D721Med (cell line): ENCODE measurements at regions not wholly inside any gene's neighbourhood (a gene's known extent, or its start where the extent isn't known, plus 50 kb on each side); places are given as distances from the start of the nearest gene placed in this dataset.
"Not testable (repeated sequence)": the region's sequence is repeated elsewhere in the genome, so short reads cannot be mapped to it uniquely, and the experiment has no call there.

Experiments used
- DNase-seq: peaks from one replicate; pipeline ENCODE4 v3.0.0; 2011; ENCODE audit warnings: low spot score; ENCODE audit not compliant: insufficient read length
- FAIRE-seq: peaks from 2 replicates; lab custom pipeline; 2011; peaks lifted over from hg19 to GRCh38; lab: Jason Lieb, UNC
- CTCF ChIP-seq: IDR thresholded peaks from 2 replicates; pipeline ENCODE4 v1.5.1; 2012; ENCODE audit warnings: mild to moderate bottlenecking, control low read depth; ENCODE audit not compliant: insufficient read depth; ENCODE audit errors: missing control alignments

- FAIRE-seq, result no peak
- no peak for TF ChIP-seq CTCF
- no peak for DNase-seq
These were observed 101.9 kb upstream of the SFRP2 start for GRCh38 chr4:153890761-153891160.

DNA sequence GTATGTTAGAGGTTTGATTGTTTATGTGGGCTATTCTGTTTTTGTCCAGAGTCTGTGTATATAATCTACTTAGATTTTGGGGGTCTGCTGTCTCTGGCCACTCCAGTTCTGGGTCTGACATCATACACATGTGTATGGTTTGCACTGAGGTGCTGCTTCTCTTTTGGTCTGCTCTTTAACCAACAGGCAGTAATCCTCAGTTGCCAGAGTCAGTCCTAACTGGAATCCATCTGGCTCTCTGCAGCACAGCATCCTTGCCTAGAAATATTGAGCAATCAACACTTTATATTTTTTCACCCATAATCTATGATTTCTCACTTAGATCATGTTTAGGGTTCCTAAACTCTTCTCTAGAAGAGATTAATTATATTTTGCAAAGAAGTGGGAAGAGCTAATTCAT, 98.3 kb upstream of the SFRP2 start:
- FAIRE-seq (no peak), DNase-seq (no peak)
- no peak for TF ChIP-seq CTCF

- no peak for TF ChIP-seq CTCF
- no peak for FAIRE-seq
These were observed 95.4 kb upstream of the SFRP2 start for GRCh38 chr4:153884325-153884724.

GRCh38 chr4:153880983-153881382, 92.1 kb upstream of the SFRP2 start:
- no peak for FAIRE-seq
- TF ChIP-seq CTCF, result no peak
- no peak for DNase-seq

More at GRCh38 chr4:153884325-153884724, 95.4 kb upstream of the SFRP2 start:
- DNase-seq, result no peak

DNA sequence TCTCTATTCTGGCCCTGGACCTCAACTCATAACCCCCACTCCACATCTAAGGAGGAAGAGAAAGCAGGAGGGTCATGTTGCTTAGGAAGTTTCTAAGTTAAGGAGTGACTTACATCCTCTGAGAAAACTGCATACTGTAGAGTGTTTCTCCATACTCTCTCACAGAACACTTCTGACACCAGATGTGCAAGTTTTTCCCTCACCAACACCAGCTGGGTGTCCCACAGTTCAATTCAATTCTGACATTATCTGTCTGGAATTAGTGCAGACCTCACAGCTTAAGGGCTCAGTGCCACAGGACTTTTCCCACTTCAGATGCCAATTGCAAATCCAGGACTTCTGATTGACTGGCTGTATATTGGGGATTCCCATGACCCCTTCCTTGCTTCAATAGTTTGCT, 89.0 kb upstream of the SFRP2 start:
- no peak for TF ChIP-seq CTCF
- DNase-seq (no peak), FAIRE-seq (no peak)

DNA sequence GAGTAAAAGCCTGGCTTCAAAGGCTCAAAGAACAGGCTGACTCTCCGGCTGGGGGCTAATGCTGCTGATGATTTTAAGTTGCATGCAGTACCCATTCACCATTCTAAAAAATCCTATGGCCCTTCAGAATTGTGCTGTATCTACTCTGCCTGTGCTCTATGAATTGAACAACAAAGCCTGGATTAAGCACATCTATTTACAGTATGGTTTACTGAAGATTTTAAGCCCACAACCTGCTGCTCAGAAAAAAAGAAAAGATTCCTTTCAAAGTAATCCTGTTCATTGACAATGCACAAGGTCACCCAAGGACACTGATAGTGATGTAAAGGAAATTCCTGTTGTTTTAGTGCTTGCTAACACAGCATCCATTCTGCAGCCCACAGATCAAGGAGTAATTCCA, 84.9 kb upstream of the SFRP2 start:
- no peak for TF ChIP-seq CTCF
- FAIRE-seq (peak; percentile 11), DNase-seq (no peak)

DNA sequence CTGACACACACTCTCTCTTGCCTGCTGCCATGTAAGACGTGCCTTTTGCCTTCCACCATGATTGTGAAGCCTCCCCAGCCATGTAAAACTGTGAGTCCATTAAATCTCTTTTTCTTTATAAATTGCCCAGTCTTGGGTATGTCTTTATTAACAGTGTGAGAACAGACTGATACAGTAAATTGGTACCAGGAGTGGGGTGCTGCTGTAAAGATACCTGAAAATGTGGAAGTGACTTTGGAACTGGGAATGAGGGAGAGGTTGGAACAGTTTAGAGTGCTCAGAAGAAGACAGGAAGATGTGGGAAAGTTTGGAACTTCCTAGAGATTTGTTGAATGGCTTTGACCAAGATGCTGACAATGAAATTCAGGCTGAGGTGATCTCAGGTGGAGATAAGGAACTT, 77.9 kb upstream of the SFRP2 start:
- FAIRE-seq, DNase-seq: not testable (repeated sequence)

DNA sequence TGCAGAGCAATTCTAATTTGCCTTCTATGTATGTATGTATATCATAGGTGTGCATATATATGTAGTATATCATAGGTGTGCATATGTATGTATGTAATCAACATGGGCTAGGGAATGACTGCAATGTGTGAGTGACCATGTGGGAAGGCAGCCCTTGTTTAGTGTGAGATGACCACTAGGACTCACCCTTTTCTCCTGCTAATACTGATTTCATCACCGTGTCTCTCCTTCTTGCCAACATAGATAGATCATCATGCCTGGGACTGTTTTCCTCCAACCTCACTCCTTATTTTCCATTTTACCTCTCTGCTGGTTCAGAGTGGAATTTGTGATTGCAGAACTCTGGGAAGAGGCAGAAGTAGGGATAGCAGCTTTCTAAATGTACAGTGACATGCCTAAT, 63.6 kb upstream of the SFRP2 start:
- TF ChIP-seq CTCF, result no peak
- FAIRE-seq, result no peak
- no peak for DNase-seq
